ENCODE measurements at regions not wholly inside any gene's neighbourhood (a gene's known extent, or its start where the extent isn't known, plus 50 kb on each side); places are given as distances from the start of the nearest gene placed in this dataset.

DNA sequence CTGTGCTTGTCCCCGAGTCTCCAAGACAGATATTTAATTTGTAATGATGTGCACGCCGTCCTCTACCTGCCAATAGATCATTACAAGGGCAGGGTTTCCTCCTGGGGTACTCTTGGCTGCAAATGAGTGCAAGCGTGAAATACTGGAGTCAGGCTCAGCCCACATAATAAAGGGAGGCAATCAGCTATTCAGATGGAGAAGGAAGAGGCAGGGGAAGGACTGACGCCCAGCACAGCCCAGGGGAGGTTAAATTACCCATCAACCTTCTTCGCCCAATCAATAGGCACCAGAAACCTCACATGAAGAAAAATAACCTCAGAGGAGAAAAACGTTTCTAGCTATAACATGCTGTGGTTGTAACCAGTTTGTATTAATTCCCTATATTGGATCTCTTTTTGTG is 544.9 kb upstream of the ADARB2 start:
- CTCF ChIA-PET, result no interaction called here

GRCh38 chr10:2280713-2281300 is 543.5 kb upstream of the ADARB2 start:
- ChIA-PET CTCF (no interaction called here), POLR2A (no interaction called here)
- DNase-seq (ENCODE audit: extremely low spot score), result no peak
- TF ChIP-seq BHLHE40 (IDR thresholded peaks at IDR 0.05; ENCODE audit: borderline replicate concordance), result no peak
- TF ChIP-seq ZNF384 (IDR thresholded peaks at IDR 0.05), result no peak
- TF ChIP-seq FOXM1 (IDR thresholded peaks at IDR 0.05; ENCODE audit: borderline replicate concordance), result no peak
- TF ChIP-seq FOXA1 (IDR thresholded peaks at IDR 0.05), result no peak
- TF ChIP-seq ELF4 (IDR thresholded peaks at IDR 0.05), result no peak
- TF ChIP-seq SP1 (IDR thresholded peaks at IDR 0.05), result no peak
- TF ChIP-seq HDGF (IDR thresholded peaks at IDR 0.05; ENCODE audit: borderline replicate concordance), result no peak
- TF ChIP-seq NFRKB (IDR thresholded peaks at IDR 0.05), result no peak
- TF ChIP-seq FOXK2 (IDR thresholded peaks at IDR 0.05), result no peak
- no peak for TF ChIP-seq TARDBP (IDR thresholded peaks at IDR 0.05)
- no peak for TF ChIP-seq SUZ12 (IDR thresholded peaks at IDR 0.05)
- no peak for TF ChIP-seq L3MBTL2 (conservative IDR thresholded peaks at IDR 0.05)
- no peak for TF ChIP-seq PKNOX1 (IDR thresholded peaks at IDR 0.05)
- no peak for TF ChIP-seq LEF1 (IDR thresholded peaks at IDR 0.05; ENCODE audit: borderline replicate concordance)

More for the DNA sequence above, 544.9 kb upstream of the ADARB2 start:
- no peak for TF ChIP-seq TARDBP (IDR thresholded peaks at IDR 0.05)
- TF ChIP-seq ZNF384 (IDR thresholded peaks at IDR 0.05), result no peak
- TF ChIP-seq L3MBTL2 (conservative IDR thresholded peaks at IDR 0.05), result no peak
- TF ChIP-seq FOXM1 (IDR thresholded peaks at IDR 0.05; ENCODE audit: borderline replicate concordance), result no peak
- no peak for TF ChIP-seq LEF1 (IDR thresholded peaks at IDR 0.05; ENCODE audit: borderline replicate concordance)
- TF ChIP-seq CTBP1 (IDR thresholded peaks at IDR 0.05; ENCODE audit: borderline replicate concordance), result no peak
- no peak for TF ChIP-seq FOXK2 (IDR thresholded peaks at IDR 0.05)
- TF ChIP-seq BHLHE40 (IDR thresholded peaks at IDR 0.05; ENCODE audit: borderline replicate concordance), result no peak
- TF ChIP-seq ELF4 (IDR thresholded peaks at IDR 0.05), result no peak
- POLR2A ChIA-PET, result no interaction called here
- DNase-seq (ENCODE audit: extremely low spot score), result no peak

DNA sequence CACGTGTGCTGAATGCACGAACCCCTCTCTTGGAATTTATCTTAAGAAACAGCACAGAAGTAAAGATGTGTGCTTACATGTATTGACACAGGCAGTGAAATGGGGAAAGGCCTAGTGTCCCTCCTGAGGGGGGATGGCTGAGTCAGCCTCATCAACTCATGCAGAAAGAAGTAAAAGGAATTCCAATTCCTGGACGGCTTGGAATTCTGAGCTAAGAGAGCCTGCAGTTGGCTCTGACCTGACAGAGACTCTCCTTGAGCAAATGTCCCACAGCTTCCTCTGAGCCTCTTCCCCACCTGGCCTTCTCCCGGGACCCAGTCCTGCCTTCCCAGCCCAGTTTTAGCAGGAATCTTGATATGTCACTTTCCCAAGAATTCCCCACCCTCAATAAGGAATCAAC is 542.4 kb upstream of the ADARB2 start:
- no peak for DNase-seq (ENCODE audit: extremely low spot score)
- TF ChIP-seq FOXM1 (IDR thresholded peaks at IDR 0.05; ENCODE audit: borderline replicate concordance) (no peak), ARNT (IDR thresholded peaks at IDR 0.05) (no peak)
- ChIA-PET CTCF (no interaction called here), POLR2A (no interaction called here)

DNA sequence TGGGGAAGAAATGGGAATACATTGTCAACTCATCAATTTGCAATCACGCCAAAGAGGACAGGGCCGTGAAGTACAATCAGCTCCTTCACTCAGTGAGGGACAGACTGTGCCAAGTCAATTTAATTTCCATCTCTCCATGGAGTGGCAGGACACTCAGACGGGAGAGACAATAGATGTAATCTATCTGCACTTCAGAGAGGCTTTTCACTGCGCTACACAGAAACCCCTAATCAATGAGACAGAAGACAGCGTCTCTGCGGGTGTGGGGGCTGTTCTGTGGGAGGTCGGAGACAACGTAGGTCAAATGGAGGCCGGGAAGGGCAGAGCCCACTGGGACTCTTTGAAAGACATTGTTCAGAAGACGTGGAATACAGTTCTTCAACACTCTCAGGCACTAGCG is 541.0 kb upstream of the ADARB2 start:
- DNase-seq (ENCODE audit: extremely low spot score), result no peak
- TF ChIP-seq TARDBP (IDR thresholded peaks at IDR 0.05), result no peak
- TF ChIP-seq ARNT (IDR thresholded peaks at IDR 0.05), result no peak
- POLR2A ChIA-PET, result no interaction called here
- CTCF ChIA-PET, result no interaction called here

GRCh38 chr10:2263561-2263960 is 526.2 kb upstream of the ADARB2 start:
- ChIA-PET CTCF (no interaction called here), POLR2A (no interaction called here)
- DNase-seq (ENCODE audit: extremely low spot score), result no peak
- TF ChIP-seq FOXM1 (IDR thresholded peaks at IDR 0.05; ENCODE audit: borderline replicate concordance), result no peak
- TF ChIP-seq ARNT (IDR thresholded peaks at IDR 0.05), result no peak
- TF ChIP-seq SUZ12 (IDR thresholded peaks at IDR 0.05), result no peak

GRCh38 chr10:2262878-2263277 is 525.6 kb upstream of the ADARB2 start:
- no peak for DNase-seq (ENCODE audit: extremely low spot score)
- CTCF ChIA-PET, result no interaction called here
- no peak for TF ChIP-seq LEF1 (IDR thresholded peaks at IDR 0.05; ENCODE audit: borderline replicate concordance)
- TF ChIP-seq BHLHE40 (IDR thresholded peaks at IDR 0.05; ENCODE audit: borderline replicate concordance), result no peak
- no peak for TF ChIP-seq ELF4 (IDR thresholded peaks at IDR 0.05)
- no peak for TF ChIP-seq FOXM1 (IDR thresholded peaks at IDR 0.05; ENCODE audit: borderline replicate concordance)
- TF ChIP-seq SUZ12 (IDR thresholded peaks at IDR 0.05), result no peak
- TF ChIP-seq ZNF384 (IDR thresholded peaks at IDR 0.05), result no peak
- no peak for TF ChIP-seq TARDBP (IDR thresholded peaks at IDR 0.05)
- TF ChIP-seq FOXA1 (IDR thresholded peaks at IDR 0.05), result no peak
- POLR2A ChIA-PET, result no interaction called here

DNA sequence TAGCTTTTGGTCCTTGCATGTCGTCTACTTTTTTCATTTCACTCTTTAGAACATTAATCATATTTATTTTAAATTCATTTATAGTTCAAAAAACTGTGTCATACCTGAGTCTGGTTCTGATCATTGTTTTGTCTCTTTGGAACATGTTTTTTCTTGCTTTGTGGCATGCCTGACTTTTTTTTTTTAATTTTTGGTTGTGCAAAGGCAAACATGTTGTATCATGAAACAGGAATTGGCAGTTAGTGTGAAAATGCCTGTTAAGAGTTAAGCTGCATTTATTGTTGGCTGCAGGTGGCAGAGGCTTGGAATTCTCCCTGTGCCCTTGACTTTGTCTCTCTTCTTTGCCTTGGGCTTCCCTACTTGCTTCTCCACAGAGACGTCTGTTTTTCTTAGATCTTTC is 525.0 kb upstream of the ADARB2 start:
- TF ChIP-seq LEF1 (IDR thresholded peaks at IDR 0.05; ENCODE audit: borderline replicate concordance), result no peak
- no peak for TF ChIP-seq SUZ12 (IDR thresholded peaks at IDR 0.05)
- TF ChIP-seq FOXK2 (IDR thresholded peaks at IDR 0.05), result no peak
- TF ChIP-seq ZNF384 (IDR thresholded peaks at IDR 0.05), result no peak
- TF ChIP-seq ELF4 (IDR thresholded peaks at IDR 0.05), result no peak
- no peak for TF ChIP-seq CTBP1 (IDR thresholded peaks at IDR 0.05; ENCODE audit: borderline replicate concordance)
- TF ChIP-seq PKNOX1 (IDR thresholded peaks at IDR 0.05), result no peak
- TF ChIP-seq L3MBTL2 (conservative IDR thresholded peaks at IDR 0.05), result no peak
- TF ChIP-seq HDGF (IDR thresholded peaks at IDR 0.05; ENCODE audit: borderline replicate concordance), result no peak
- no peak for TF ChIP-seq ARNT (IDR thresholded peaks at IDR 0.05)
- POLR2A ChIA-PET, result no interaction called here
- DNase-seq (ENCODE audit: extremely low spot score), result no peak
- CTCF ChIA-PET, result no interaction called here

- ChIA-PET CTCF (no interaction called here), POLR2A (no interaction called here)
- TF ChIP-seq L3MBTL2 (conservative IDR thresholded peaks at IDR 0.05), result no peak
- no peak for TF ChIP-seq NFRKB (IDR thresholded peaks at IDR 0.05)
- TF ChIP-seq ZNF384 (IDR thresholded peaks at IDR 0.05), result no peak
- no peak for TF ChIP-seq SP1 (IDR thresholded peaks at IDR 0.05)
- TF ChIP-seq TARDBP (IDR thresholded peaks at IDR 0.05), result no peak
- TF ChIP-seq ARNT (IDR thresholded peaks at IDR 0.05), result no peak
- TF ChIP-seq LEF1 (IDR thresholded peaks at IDR 0.05; ENCODE audit: borderline replicate concordance), result no peak
- no peak for TF ChIP-seq ELF4 (IDR thresholded peaks at IDR 0.05)
- no peak for TF ChIP-seq PKNOX1 (IDR thresholded peaks at IDR 0.05)
- no peak for TF ChIP-seq SUZ12 (IDR thresholded peaks at IDR 0.05)
- TF ChIP-seq FOXM1 (IDR thresholded peaks at IDR 0.05; ENCODE audit: borderline replicate concordance), result no peak
- TF ChIP-seq CTBP1 (IDR thresholded peaks at IDR 0.05; ENCODE audit: borderline replicate concordance), result no peak
- TF ChIP-seq FOXK2 (IDR thresholded peaks at IDR 0.05), result no peak
- no peak for TF ChIP-seq FOXA1 (IDR thresholded peaks at IDR 0.05)
- TF ChIP-seq BHLHE40 (IDR thresholded peaks at IDR 0.05; ENCODE audit: borderline replicate concordance), result no peak
- no peak for TF ChIP-seq HDGF (IDR thresholded peaks at IDR 0.05; ENCODE audit: borderline replicate concordance)
- DNase-seq (ENCODE audit: extremely low spot score), result no peak
These were observed 518.9 kb upstream of the ADARB2 start for GRCh38 chr10:2256241-2256640.
